ENCODE measurements at regions not wholly inside any gene's neighbourhood (a gene's known extent, or its start where the extent isn't known, plus 50 kb on each side); places are given as distances from the start of the nearest gene placed in this dataset.

GRCh38 chr13:31614704-31615103 is 124.6 kb upstream of the RXFP2 start:
- H3K4me1 Mint-ChIP-seq, result no peaks in the 10 kb centered on the region
- POLR2A ChIA-PET, result no interaction called here
- H3K4me3 Mint-ChIP-seq, result no peak overlapping the region
- no peak overlapping the region for H3K27ac Mint-ChIP-seq
- H3K27me3 Mint-ChIP-seq, result no peaks in the 10 kb centered on the region
- CTCF ChIA-PET, result no interaction called here
- no peaks in the 10 kb centered on the region for H3K36me3 Mint-ChIP-seq (ENCODE audit: low read depth)
- DNase-seq (no peak), ATAC-seq (no peak)
- peaks cover 2% of the 10 kb centered on the region for H3K9me3 Mint-ChIP-seq (ENCODE audit: low read depth)
- intact Hi-C loops (cut with DNase I, micrococcal nuclease), result no loop called here

- POLR2A ChIA-PET, result no interaction called here
- peaks cover 7% of the 10 kb centered on the region for H3K27me3 Mint-ChIP-seq
Observed at GRCh38 chr13:31625115-31625514, 114.2 kb upstream of the RXFP2 start.

GRCh38 chr13:31627097-31627845 is 112.1 kb upstream of the RXFP2 start:
- DNase-seq, result no peak
- Mint-ChIP-seq H3K36me3 (ENCODE audit: low read depth) (no peaks in the 10 kb centered on the region), H3K9me3 (ENCODE audit: low read depth) (no peaks in the 10 kb centered on the region), H3K27me3 (peaks cover 7% of the 10 kb centered on the region), H3K4me1 (no peaks in the 10 kb centered on the region), H3K27ac (no peak overlapping the region), H3K4me3 (no peak overlapping the region)
- ChIA-PET POLR2A (no interaction called here), CTCF (no interaction called here)
- intact Hi-C loops (cut with DNase I, micrococcal nuclease), result no loop called here
- no peak for ATAC-seq

More at GRCh38 chr13:31625115-31625514, 114.2 kb upstream of the RXFP2 start:
- Mint-ChIP-seq H3K9me3 (ENCODE audit: low read depth) (no peaks in the 10 kb centered on the region), H3K36me3 (ENCODE audit: low read depth) (no peaks in the 10 kb centered on the region), H3K27ac (no peak overlapping the region), H3K4me3 (no peak overlapping the region), H3K4me1 (no peaks in the 10 kb centered on the region)
- DNase-seq (no peak), ATAC-seq (no peak)
- CTCF ChIA-PET, result no interaction called here
- intact Hi-C loops (cut with DNase I, micrococcal nuclease), result no loop called here

GRCh38 chr13:31629085-31629780 is 110.1 kb upstream of the RXFP2 start:
- CTCF ChIA-PET, result no interaction called here
- intact Hi-C loops (cut with DNase I, micrococcal nuclease), result no loop called here
- peaks cover 4% of the 10 kb centered on the region for H3K27me3 Mint-ChIP-seq
- POLR2A ChIA-PET, result no interaction called here
- H3K4me1 Mint-ChIP-seq, result no peaks in the 10 kb centered on the region
- H3K27ac Mint-ChIP-seq, result no peak overlapping the region
- no peak for ATAC-seq
- H3K9me3 Mint-ChIP-seq (ENCODE audit: low read depth), result no peaks in the 10 kb centered on the region
- DNase-seq, result no peak
- no peaks in the 10 kb centered on the region for H3K36me3 Mint-ChIP-seq (ENCODE audit: low read depth)
- no peak overlapping the region for H3K4me3 Mint-ChIP-seq

GRCh38 chr13:31631071-31631470 is 108.3 kb upstream of the RXFP2 start:
- H3K36me3 Mint-ChIP-seq (ENCODE audit: low read depth), result no peaks in the 10 kb centered on the region
- ATAC-seq (no peak), DNase-seq (no peak)
- ChIA-PET POLR2A (no interaction called here), CTCF (no interaction called here)
- no peak overlapping the region for H3K27ac Mint-ChIP-seq
- intact Hi-C loops (cut with DNase I, micrococcal nuclease), result no loop called here
- H3K4me3 Mint-ChIP-seq, result no peak overlapping the region
- no peaks in the 10 kb centered on the region for H3K4me1 Mint-ChIP-seq
- no peaks in the 10 kb centered on the region for H3K27me3 Mint-ChIP-seq
- no peaks in the 10 kb centered on the region for H3K9me3 Mint-ChIP-seq (ENCODE audit: low read depth)

GRCh38 chr13:31631746-31632145 is 107.6 kb upstream of the RXFP2 start:
- peaks cover 2% of the 10 kb centered on the region for H3K9me3 Mint-ChIP-seq (ENCODE audit: low read depth)
- CTCF ChIA-PET, result no interaction called here
- no peaks in the 10 kb centered on the region for H3K4me1 Mint-ChIP-seq
- H3K27ac Mint-ChIP-seq, result no peak overlapping the region
- POLR2A ChIA-PET, result no interaction called here
- DNase-seq, result no peak
- ATAC-seq, result no peak
- no peaks in the 10 kb centered on the region for H3K27me3 Mint-ChIP-seq
- H3K4me3 Mint-ChIP-seq, result no peak overlapping the region
- H3K36me3 Mint-ChIP-seq (ENCODE audit: low read depth), result no peaks in the 10 kb centered on the region
- intact Hi-C loops (cut with DNase I, micrococcal nuclease), result no loop called here

GRCh38 chr13:31638577-31638976 is 100.7 kb upstream of the RXFP2 start:
- H3K9me3 Mint-ChIP-seq (ENCODE audit: low read depth), result peaks cover 13% of the 10 kb centered on the region
- no peaks in the 10 kb centered on the region for H3K4me1 Mint-ChIP-seq
- DNase-seq (no peak), ATAC-seq (no peak)
- H3K27ac Mint-ChIP-seq, result no peak overlapping the region
- H3K27me3 Mint-ChIP-seq, result no peaks in the 10 kb centered on the region
- ChIA-PET POLR2A (no interaction called here), CTCF (interaction anchor here (0.5 kb wide), 1 partner anchor 1163 kb away, joined by 3 read pairs; no protein-coding TSS in a partner anchor)
- intact Hi-C loops (cut with DNase I, micrococcal nuclease), result no loop called here
- no peak overlapping the region for H3K4me3 Mint-ChIP-seq
- no peaks in the 10 kb centered on the region for H3K36me3 Mint-ChIP-seq (ENCODE audit: low read depth)

- Mint-ChIP-seq H3K9me3 (ENCODE audit: low read depth) (peaks cover 13% of the 10 kb centered on the region), H3K27me3 (no peaks in the 10 kb centered on the region), H3K4me3 (no peak overlapping the region), H3K36me3 (ENCODE audit: low read depth) (no peaks in the 10 kb centered on the region), H3K27ac (no peak overlapping the region), H3K4me1 (no peaks in the 10 kb centered on the region)
- DNase-seq (no peak), ATAC-seq (no peak)
- POLR2A ChIA-PET, result no interaction called here
- intact Hi-C loops (cut with DNase I, micrococcal nuclease), result no loop called here
- CTCF ChIA-PET, result no interaction called here
Observed at GRCh38 chr13:31639443-31640163, 99.7 kb upstream of the RXFP2 start.

GRCh38 chr13:31649766-31650165 is 89.6 kb upstream of the RXFP2 start:
- Mint-ChIP-seq H3K27me3 (peaks cover 4% of the 10 kb centered on the region), H3K27ac (no peak overlapping the region), H3K4me3 (no peak overlapping the region), H3K4me1 (no peaks in the 10 kb centered on the region), H3K36me3 (ENCODE audit: low read depth) (no peaks in the 10 kb centered on the region), H3K9me3 (ENCODE audit: low read depth) (no peaks in the 10 kb centered on the region)
- intact Hi-C loops (cut with DNase I, micrococcal nuclease), result no loop called here
- DNase-seq (no peak), ATAC-seq (no peak)
- POLR2A ChIA-PET, result no interaction called here
- CTCF ChIA-PET, result no interaction called here

- intact Hi-C loops (cut with DNase I, micrococcal nuclease), result no loop called here
- CTCF ChIA-PET, result no interaction called here
- no peaks in the 10 kb centered on the region for H3K9me3 Mint-ChIP-seq (ENCODE audit: low read depth)
- H3K27me3 Mint-ChIP-seq, result peaks cover 2% of the 10 kb centered on the region
- H3K4me3 Mint-ChIP-seq, result no peak overlapping the region
- no peaks in the 10 kb centered on the region for H3K4me1 Mint-ChIP-seq
- POLR2A ChIA-PET, result no interaction called here
- ATAC-seq (no peak), DNase-seq (no peak)
- H3K27ac Mint-ChIP-seq, result no peak overlapping the region
- no peaks in the 10 kb centered on the region for H3K36me3 Mint-ChIP-seq (ENCODE audit: low read depth)
Observed at GRCh38 chr13:31653730-31654129, 85.6 kb upstream of the RXFP2 start.

- H3K27me3 Mint-ChIP-seq, result peaks cover 3% of the 10 kb centered on the region
- ChIA-PET CTCF (no interaction called here), POLR2A (no interaction called here)
- ATAC-seq, result no peak
- H3K36me3 Mint-ChIP-seq (ENCODE audit: low read depth), result no peaks in the 10 kb centered on the region
- H3K4me3 Mint-ChIP-seq, result no peak overlapping the region
- no peak for DNase-seq
- peaks cover 4% of the 10 kb centered on the region for H3K9me3 Mint-ChIP-seq (ENCODE audit: low read depth)
- intact Hi-C loops (cut with DNase I, micrococcal nuclease), result no loop called here
- H3K4me1 Mint-ChIP-seq, result no peaks in the 10 kb centered on the region
- no peak overlapping the region for H3K27ac Mint-ChIP-seq
Observed at GRCh38 chr13:31663880-31664585, 75.3 kb upstream of the RXFP2 start.

Measured in activated CD4-positive, alpha-beta T cell treated with anti-CD3 and anti-CD28 coated beads for 36 hours (primary cell).